CD4-positive, alpha-beta T cell (primary cell): ENCODE measurements at regions not wholly inside any gene's neighbourhood (a gene's known extent, or its start where the extent isn't known, plus 50 kb on each side); places are given as distances from the start of the nearest gene placed in this dataset.

Source experiments
- ATAC-seq: fragments of 200-7000 bp; cut with Tn5 transposase; one replicate; pipeline ENCODE4 v1.10.0; 2022; ENCODE audit warnings: mild to moderate bottlenecking; ENCODE audit not compliant: poor library complexity
- CTCF ChIA-PET: fragments of 350-600 bp; sonication (Branson Sonifier 250); formaldehyde crosslinking; loops from one replicate; lab custom pipeline; 2021; ENCODE audit warnings: antibody characterized with exemption, inconsistent platforms; lab: Charles Lee
- POLR2A ChIA-PET: fragments of 350-600 bp; sonication (Branson Sonifier 250); formaldehyde crosslinking; loops from one replicate; lab custom pipeline; 2021; ENCODE audit warnings: antibody characterized with exemption, inconsistent platforms; lab: Charles Lee
- DNase-seq, 14 experiments: peaks; one replicate each; pipeline ENCODE4 v3.0.0-alpha.2; 2013 to 2020; ENCODE audit warnings: mixed read lengths in 2 of 14
- H3K27ac ChIP-seq, 2 donors: one replicate each; pipeline versions ENCODE4 v1.5.1 to v1.7.0; 2013; ENCODE audit warnings: low read length in 2 of 2, low read depth in 1 of 2, mild to moderate bottlenecking in 1 of 2
- H3K27me3 ChIP-seq, 2 experiments: 1 replicate in 1 of 2; 2 replicates in 1 of 2; pipeline versions ENCODE4 v1.6.1 to v1.7.0; 2013; ENCODE audit warnings: low read length in 2 of 2, control low read depth in 1 of 2, mild to moderate bottlenecking in 1 of 2, moderate library complexity in 1 of 2; ENCODE audit not compliant: insufficient read depth in 2 of 2, control insufficient read depth in 1 of 2
- H3K36me3 ChIP-seq: one replicate; pipeline ENCODE4 v1.6.1; 2013; ENCODE audit warnings: low read length, control low read depth; ENCODE audit not compliant: insufficient read depth
- H3K4me1 ChIP-seq: one replicate; pipeline ENCODE4 v1.6.1; 2013; ENCODE audit warnings: low read length, control low read depth; ENCODE audit not compliant: insufficient read depth
- H3K4me3 ChIP-seq: one replicate; pipeline ENCODE4 v1.5.1; 2013; ENCODE audit warnings: mild to moderate bottlenecking, low read length, moderate library complexity
- H3K9me3 ChIP-seq, 2 experiments: 1 replicate in 1 of 2; 2 replicates in 1 of 2; pipeline versions ENCODE4 v1.6.1 to v1.7.0; 2013; ENCODE audit warnings: low read length in 2 of 2, mild to moderate bottlenecking in 2 of 2, control low read depth in 1 of 2, moderate library complexity in 1 of 2; ENCODE audit not compliant: control insufficient read depth in 1 of 2, insufficient read depth in 1 of 2
- H3K27ac Mint-ChIP-seq: one replicate; pipeline ENCODE4 v1.8.0; 2020; ENCODE audit warnings: mixed read lengths
- H3K27me3 Mint-ChIP-seq: one replicate; pipeline ENCODE4 v1.8.0; 2021; ENCODE audit warnings: mixed read lengths
- H3K36me3 Mint-ChIP-seq: one replicate; pipeline ENCODE4 v1.8.0; 2021; ENCODE audit warnings: low read depth, mixed read lengths
- H3K4me1 Mint-ChIP-seq: one replicate; pipeline ENCODE4 v1.8.0; 2021; ENCODE audit warnings: low read depth, mixed read lengths
- H3K4me3 Mint-ChIP-seq: one replicate; pipeline ENCODE4 v1.8.0; 2020; ENCODE audit warnings: mild to moderate bottlenecking, mixed read lengths
- H3K9me3 Mint-ChIP-seq: one replicate; pipeline ENCODE4 v1.8.0; 2020; ENCODE audit warnings: mixed read lengths
- CTCF ChIP-seq: fragments of 200-600 bp; IDR thresholded peaks from one replicate; pipeline ENCODE4 v1.8.0; 2022; ENCODE audit warnings: antibody characterized with exemption, mild to moderate bottlenecking
- intact Hi-C, 2 experiments: fragments of 100-400 bp; cut with DNase I in 1 of 2; cut with micrococcal nuclease in 1 of 2; formaldehyde crosslinking; loops; one replicate each; pipeline versions ENCODE4 v1.15.1 to v1.9.0; 2023 to 2025; cut with DNase I, micrococcal nuclease

GRCh38 chr7:34552502-34552901, 105.5 kb upstream of the NPSR1 start:
- no peaks in the 10 kb centered on the region for H3K27me3 ChIP-seq
- ATAC-seq: no peak
- H3K36me3 Mint-ChIP-seq: no peaks in the 10 kb centered on the region
- DNase-seq: no peak
- no peaks in the 10 kb centered on the region for H3K27me3 Mint-ChIP-seq
- H3K9me3 ChIP-seq: peaks cover 3 to 10% of the 10 kb centered on the region in 2 experiments
- H3K27ac Mint-ChIP-seq: no peak overlapping the region
- POLR2A ChIA-PET: no interaction called here
- CTCF ChIA-PET: no interaction called here
- no peak overlapping the region for H3K27ac ChIP-seq
- intact Hi-C loops: no loop called here
- no peak overlapping the region for H3K4me3 Mint-ChIP-seq
- peaks cover 23% of the 10 kb centered on the region for H3K9me3 Mint-ChIP-seq
- H3K4me3 ChIP-seq: no peak overlapping the region
- H3K4me1 Mint-ChIP-seq: no peaks in the 10 kb centered on the region
- no peaks in the 10 kb centered on the region for H3K4me1 ChIP-seq
- no peak for TF ChIP-seq CTCF
- no peaks in the 10 kb centered on the region for H3K36me3 ChIP-seq

- Histone ChIP-seq H3K27ac (no peak overlapping the region), H3K4me3 (no peak overlapping the region), H3K27me3 (no peaks in the 10 kb centered on the region), H3K4me1 (no peaks in the 10 kb centered on the region), H3K36me3 (no peaks in the 10 kb centered on the region), H3K9me3 (peaks cover 2 to 3% of the 10 kb centered on the region in 2 experiments)
- POLR2A ChIA-PET: no interaction called here
- peaks cover 21% of the 10 kb centered on the region for H3K9me3 Mint-ChIP-seq
- no peaks in the 10 kb centered on the region for H3K4me1 Mint-ChIP-seq
- no peak for TF ChIP-seq CTCF
- DNase-seq (no peak), ATAC-seq (no peak)
- CTCF ChIA-PET: no interaction called here
- H3K36me3 Mint-ChIP-seq: no peaks in the 10 kb centered on the region
- no peak overlapping the region for H3K4me3 Mint-ChIP-seq
- intact Hi-C loops: no loop called here
- no peaks in the 10 kb centered on the region for H3K27me3 Mint-ChIP-seq
- H3K27ac Mint-ChIP-seq: no peak overlapping the region
Measured at GRCh38 chr7:34558022-34558421, 100.0 kb upstream of the NPSR1 start.

- Histone ChIP-seq H3K4me3 (no peak overlapping the region), H3K27ac (no peak overlapping the region), H3K27me3 (no peaks in the 10 kb centered on the region), H3K36me3 (no peaks in the 10 kb centered on the region), H3K9me3 (no peaks in the 10 kb centered on the region), H3K4me1 (no peaks in the 10 kb centered on the region)
- ChIA-PET POLR2A (no interaction called here), CTCF (no interaction called here)
- Mint-ChIP-seq H3K27me3 (no peaks in the 10 kb centered on the region), H3K4me1 (no peaks in the 10 kb centered on the region), H3K4me3 (no peak overlapping the region), H3K9me3 (peaks cover 2% of the 10 kb centered on the region), H3K36me3 (no peaks in the 10 kb centered on the region), H3K27ac (no peak overlapping the region)
- no peak for ATAC-seq
- DNase-seq: no peak
- TF ChIP-seq CTCF: no peak
- intact Hi-C loops: no loop called here
Measured at GRCh38 chr7:34564091-34564490, 93.9 kb upstream of the NPSR1 start.
